Lung (tissue), 11 donors: ENCODE measurements at regions not wholly inside any gene's neighbourhood (a gene's known extent, or its start where the extent isn't known, plus 50 kb on each side); places are given as distances from the start of the nearest gene placed in this dataset.

Experiments
- ATAC-seq: fragments of 200-7000 bp; cut with Tn5 transposase; one replicate; pipeline ENCODE4 v1.9.1; 2020; ENCODE audit warnings: moderate number of reproducible peaks; ENCODE audit not compliant: insufficient read depth, low FRiP score
- DNase-seq, 3 donors: peaks; one replicate each; pipeline ENCODE4 v3.0.0-alpha.2; 2013 to 2017
- H3K27ac ChIP-seq, 2 donors: one replicate each; pipeline ENCODE4 v1.5.1; 2013; ENCODE audit warnings: mild to moderate bottlenecking in 2 of 2, moderate library complexity in 2 of 2, control low read depth in 1 of 2, inconsistent platforms in 1 of 2, low read depth in 1 of 2, low read length in 1 of 2
- H3K27me3 ChIP-seq, 3 donors: one replicate each; pipeline ENCODE4 v1.5.1; 2013; ENCODE audit warnings: low read length in 2 of 3; ENCODE audit not compliant: control insufficient read depth in 3 of 3, insufficient read depth in 3 of 3
- H3K36me3 ChIP-seq, 4 donors: one replicate each; pipeline ENCODE4 v1.5.1; 2013; ENCODE audit warnings: low read length in 4 of 4, mild to moderate bottlenecking in 1 of 4, moderate library complexity in 1 of 4; ENCODE audit not compliant: control insufficient read depth in 4 of 4, insufficient read depth in 4 of 4
- H3K4me1 ChIP-seq, 5 donors: one replicate each; pipeline ENCODE4 v1.5.1; 2013; ENCODE audit warnings: low read length in 5 of 5, mild to moderate bottlenecking in 2 of 5, moderate library complexity in 1 of 5; ENCODE audit not compliant: control insufficient read depth in 5 of 5, insufficient read depth in 5 of 5
- H3K4me3 ChIP-seq: one replicate; pipeline ENCODE4 v1.5.1; 2013; ENCODE audit warnings: mild to moderate bottlenecking, control low read depth, moderate library complexity
- H3K9ac ChIP-seq, 2 donors: one replicate each; pipeline ENCODE4 v1.5.1; 2013; ENCODE audit warnings: low read length in 2 of 2, control low read depth in 1 of 2; ENCODE audit not compliant: insufficient read depth in 1 of 2
- H3K9me3 ChIP-seq, 4 donors: one replicate each; pipeline ENCODE4 v1.5.1; 2013; ENCODE audit warnings: low read length in 3 of 4, mild to moderate bottlenecking in 1 of 4, moderate library complexity in 1 of 4; ENCODE audit not compliant: control insufficient read depth in 4 of 4, insufficient read depth in 3 of 4
- WGBS, 2 donors: extraction: QIAGEN DNeasy Blood & Tissue Kit; methylation state at CpG; one replicate each; pipeline ENCODE4 v1.1.7; 2013; 5-methylcytosine and 5-hydroxymethylcytosine counted together
- TF ChIP-seq, protein P1 (sequence below): IDR thresholded peaks from 2 replicates; pipeline ENCODE4 v1.5.1; 2012; ENCODE audit warnings: mild to moderate bottlenecking; ENCODE audit errors: control extremely low read depth, extremely low read depth
- donor health status: control.
- donor health status: control.
- donor health status: Bipolar disorder and iron deficiency.
- donor health status: healthy.
- donor health status: DM: yes; HTN: yes; CAD: no.

- no peak overlapping the region for H3K4me3 ChIP-seq
- TF ChIP-seq, protein P1, sequence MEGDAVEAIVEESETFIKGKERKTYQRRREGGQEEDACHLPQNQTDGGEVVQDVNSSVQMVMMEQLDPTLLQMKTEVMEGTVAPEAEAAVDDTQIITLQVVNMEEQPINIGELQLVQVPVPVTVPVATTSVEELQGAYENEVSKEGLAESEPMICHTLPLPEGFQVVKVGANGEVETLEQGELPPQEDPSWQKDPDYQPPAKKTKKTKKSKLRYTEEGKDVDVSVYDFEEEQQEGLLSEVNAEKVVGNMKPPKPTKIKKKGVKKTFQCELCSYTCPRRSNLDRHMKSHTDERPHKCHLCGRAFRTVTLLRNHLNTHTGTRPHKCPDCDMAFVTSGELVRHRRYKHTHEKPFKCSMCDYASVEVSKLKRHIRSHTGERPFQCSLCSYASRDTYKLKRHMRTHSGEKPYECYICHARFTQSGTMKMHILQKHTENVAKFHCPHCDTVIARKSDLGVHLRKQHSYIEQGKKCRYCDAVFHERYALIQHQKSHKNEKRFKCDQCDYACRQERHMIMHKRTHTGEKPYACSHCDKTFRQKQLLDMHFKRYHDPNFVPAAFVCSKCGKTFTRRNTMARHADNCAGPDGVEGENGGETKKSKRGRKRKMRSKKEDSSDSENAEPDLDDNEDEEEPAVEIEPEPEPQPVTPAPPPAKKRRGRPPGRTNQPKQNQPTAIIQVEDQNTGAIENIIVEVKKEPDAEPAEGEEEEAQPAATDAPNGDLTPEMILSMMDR, result no peak
- no peak for DNase-seq
- H3K9ac ChIP-seq, result no peak overlapping the region
- H3K4me1 ChIP-seq, result no peaks in the 10 kb centered on the region
- WGBS, 2 donors, result 34 to 40% methylated on average over 3 of the region's 3 CpGs
- no peak for ATAC-seq
- peaks cover 0 to 5% (median 0%) of the 10 kb centered on the region in 3 donors for H3K27me3 ChIP-seq
- H3K9me3 ChIP-seq, result no peaks in the 10 kb centered on the region
- H3K36me3 ChIP-seq, result no peaks in the 10 kb centered on the region
- H3K27ac ChIP-seq, result no peak overlapping the region
Observed at GRCh38 chrX:99603091-99603814, 806.8 kb downstream of the PCDH19 start.

GRCh38 chrX:99602107-99602506, 808.0 kb downstream of the PCDH19 start:
- no peaks in the 10 kb centered on the region for H3K36me3 ChIP-seq
- TF ChIP-seq, protein P1, result no peak
- no peak for ATAC-seq
- DNase-seq, result no peak
- no peaks in the 10 kb centered on the region for H3K4me1 ChIP-seq
- H3K9ac ChIP-seq, result no peak overlapping the region
- peaks cover 0 to 5% (median 0%) of the 10 kb centered on the region in 3 donors for H3K27me3 ChIP-seq
- no peak overlapping the region for H3K27ac ChIP-seq
- H3K4me3 ChIP-seq, result no peak overlapping the region
- no peaks in the 10 kb centered on the region for H3K9me3 ChIP-seq

- Histone ChIP-seq H3K9me3 (no peaks in the 10 kb centered on the region), H3K9ac (no peak overlapping the region), H3K36me3 (no peaks in the 10 kb centered on the region), H3K4me3 (no peak overlapping the region), H3K27me3 (peaks cover 0 to 3% (median 0%) of the 10 kb centered on the region in 3 donors), H3K4me1 (no peaks in the 10 kb centered on the region), H3K27ac (no peak overlapping the region)
- peak; percentile 68 to 88 (median 70) for DNase-seq
- WGBS, 2 donors, result 54 to 78% methylated on average over 3 of the region's 3 CpGs
- ATAC-seq, result no peak
- TF ChIP-seq, protein P1, result no peak
Observed at GRCh38 chrX:99588936-99589335, 821.1 kb downstream of the PCDH19 start.

DNA sequence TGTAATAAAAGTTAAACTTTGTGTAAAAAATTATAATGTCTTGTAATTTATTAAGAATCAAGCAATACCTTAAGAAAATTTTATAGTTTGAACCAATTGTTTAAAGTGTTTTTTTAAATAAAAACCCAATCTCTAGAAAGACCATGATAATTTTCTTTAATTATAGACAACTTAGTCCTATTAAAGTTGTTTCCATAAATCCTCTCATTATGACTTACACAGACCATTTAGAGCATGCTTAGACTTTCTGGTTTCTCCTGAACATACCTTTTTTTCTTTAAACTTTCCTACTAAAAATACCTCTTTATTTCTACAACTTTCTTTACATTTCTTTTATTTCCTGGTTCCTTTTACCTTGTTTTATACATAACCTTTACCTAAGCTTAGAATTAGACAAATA, 837.4 kb downstream of the PCDH19 start:
- ATAC-seq (no peak), DNase-seq (no peak)
- Histone ChIP-seq H3K9ac (no peak overlapping the region), H3K9me3 (peaks cover 0 to 10% (median 0%) of the 10 kb centered on the region in 4 donors), H3K36me3 (no peaks in the 10 kb centered on the region), H3K4me1 (no peaks in the 10 kb centered on the region), H3K27me3 (no peaks in the 10 kb centered on the region), H3K4me3 (no peak overlapping the region), H3K27ac (no peak overlapping the region)
- TF ChIP-seq, protein P1, result no peak
